Natural killer cell (primary cell): ENCODE measurements at regions not wholly inside any gene's neighbourhood (a gene's known extent, or its start where the extent isn't known, plus 50 kb on each side); places are given as distances from the start of the nearest gene placed in this dataset.

ENCODE experiments used
- ATAC-seq, 3 donors: fragments of 150-1000 bp in 2 of 3; fragments of 200-7000 bp in 1 of 3; cut with Tn5 transposase; 1 replicate in 1 of 3; 2 replicates in 2 of 3; pipeline ENCODE4 v1.10.0; 2021; ENCODE audit warnings: mild to moderate bottlenecking in 2 of 3, moderate library complexity in 2 of 3
- DNase-seq, 2 donors: peaks; one replicate each; pipeline versions ENCODE4 v3.0.0 to v3.0.0-alpha.2; 2013 to 2021; ENCODE audit warnings: mixed read lengths in 1 of 2
- H3K27ac ChIP-seq: one replicate; pipeline ENCODE4 v1.5.1; 2013; ENCODE audit warnings: mild to moderate bottlenecking, low read length
- H3K27me3 ChIP-seq: one replicate; pipeline ENCODE4 v1.6.1; 2013; ENCODE audit warnings: low read length; ENCODE audit not compliant: control insufficient read depth, insufficient read depth
- H3K36me3 ChIP-seq: one replicate; pipeline ENCODE4 v1.6.1; 2013; ENCODE audit warnings: low read length; ENCODE audit not compliant: control insufficient read depth, insufficient read depth
- H3K4me1 ChIP-seq: one replicate; pipeline ENCODE4 v1.6.1; 2013; ENCODE audit warnings: low read length; ENCODE audit not compliant: control insufficient read depth, insufficient read depth
- H3K4me3 ChIP-seq: one replicate; pipeline ENCODE4 v1.5.1; 2013; ENCODE audit warnings: low read length
- H3K9me3 ChIP-seq: one replicate; pipeline ENCODE4 v1.6.1; 2013; ENCODE audit warnings: low read length; ENCODE audit not compliant: control insufficient read depth, insufficient read depth
- H3K27ac Mint-ChIP-seq, 2 donors: one replicate each; pipeline ENCODE4 v1.8.0; 2022; ENCODE audit warnings: mild to moderate bottlenecking in 2 of 2, mixed read lengths in 2 of 2, moderate library complexity in 1 of 2
- H3K27me3 Mint-ChIP-seq, 2 donors: one replicate each; pipeline ENCODE4 v1.8.0; 2022; ENCODE audit warnings: low read depth in 2 of 2, mixed read lengths in 2 of 2
- H3K36me3 Mint-ChIP-seq: one replicate; pipeline ENCODE4 v1.8.0; 2022; ENCODE audit warnings: mixed read lengths
- H3K4me1 Mint-ChIP-seq, 2 donors: one replicate each; pipeline ENCODE4 v1.8.0; 2022; ENCODE audit warnings: mixed read lengths in 2 of 2
- H3K4me3 Mint-ChIP-seq: one replicate; pipeline ENCODE4 v1.8.0; 2022; ENCODE audit warnings: mild to moderate bottlenecking, moderate library complexity, mixed read lengths
- H3K9me3 Mint-ChIP-seq, 2 donors: one replicate each; pipeline ENCODE4 v1.8.0; 2022; ENCODE audit warnings: mixed read lengths in 2 of 2
- CTCF ChIP-seq: fragments of 200-600 bp; IDR thresholded peaks from one replicate; pipeline ENCODE4 v1.8.0; 2022; ENCODE audit warnings: antibody characterized with exemption
- WGBS: methylation state at CpG from one replicate; pipeline ENCODE4 v1.1.7; 2013; ENCODE audit warnings: missing lambda C conversion rate; ENCODE audit not compliant: insufficient coverage; 5-methylcytosine and 5-hydroxymethylcytosine counted together
- intact Hi-C: fragments of 100-400 bp; cut with micrococcal nuclease; formaldehyde crosslinking; loops from one replicate; pipeline ENCODE4 v1.14.2; 2022

DNA sequence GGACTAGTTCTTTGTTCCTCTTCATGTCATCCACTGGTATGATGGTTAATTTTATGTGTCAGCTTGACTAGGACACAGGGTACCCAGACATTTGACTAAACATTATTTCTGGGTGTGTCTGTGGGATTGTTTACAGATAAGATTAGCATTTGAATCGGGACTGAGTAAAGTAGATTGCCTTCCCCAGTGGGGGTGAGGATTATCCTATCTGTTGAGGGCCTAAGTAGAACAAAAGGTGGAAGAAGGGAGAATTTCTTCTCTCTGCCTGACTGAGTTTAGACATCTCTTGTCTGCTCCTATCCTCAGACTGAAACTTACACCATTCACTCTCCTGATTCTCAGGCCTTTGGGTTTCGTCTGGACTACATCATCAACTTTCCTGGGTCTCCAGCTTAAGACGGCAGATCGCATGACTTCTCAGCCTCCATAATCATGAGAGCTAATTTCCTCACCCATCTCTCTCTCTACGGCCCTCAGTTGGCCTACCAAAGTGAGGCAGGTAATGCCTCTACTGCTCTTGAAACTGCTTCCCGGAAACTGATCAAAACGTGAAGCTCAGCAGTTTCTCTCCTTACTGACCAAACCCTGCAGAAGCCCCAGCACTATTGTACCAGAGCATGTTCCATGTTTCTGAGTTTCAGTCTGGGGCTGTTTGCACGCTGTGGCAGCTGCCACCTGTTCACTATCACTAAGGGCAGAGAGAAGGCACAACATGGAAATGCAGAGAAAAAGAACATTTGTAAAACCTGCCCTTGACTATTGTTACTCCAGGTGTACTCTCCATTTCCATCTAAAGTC is 95.4 kb downstream of the NXPE2 start:
- no peaks in the 10 kb centered on the region for H3K27me3 ChIP-seq
- no peak for TF ChIP-seq CTCF

GRCh38 chr11:114774599-114775361 is 96.5 kb downstream of the NXPE2 start:
- peak in 1 of 2 donors; percentile 11 for DNase-seq

More for the DNA sequence above, 95.4 kb downstream of the NXPE2 start:
- Mint-ChIP-seq H3K27me3 (peaks cover 0 to 8% of the 10 kb centered on the region in 2 donors), H3K27ac (no peak overlapping the region), H3K9me3 (no peaks in the 10 kb centered on the region), H3K4me1 (no peaks in the 10 kb centered on the region), H3K4me3 (no peak overlapping the region), H3K36me3 (no peaks in the 10 kb centered on the region)
- DNase-seq (no peak), ATAC-seq (no peak)
- Histone ChIP-seq H3K36me3 (no peaks in the 10 kb centered on the region), H3K27ac (no peak overlapping the region), H3K4me1 (no peaks in the 10 kb centered on the region), H3K4me3 (no peak overlapping the region), H3K9me3 (no peaks in the 10 kb centered on the region)
- intact Hi-C loops, result no loop called here
- WGBS, result 68% methylated on average over 8 of the region's 8 CpGs

DNA sequence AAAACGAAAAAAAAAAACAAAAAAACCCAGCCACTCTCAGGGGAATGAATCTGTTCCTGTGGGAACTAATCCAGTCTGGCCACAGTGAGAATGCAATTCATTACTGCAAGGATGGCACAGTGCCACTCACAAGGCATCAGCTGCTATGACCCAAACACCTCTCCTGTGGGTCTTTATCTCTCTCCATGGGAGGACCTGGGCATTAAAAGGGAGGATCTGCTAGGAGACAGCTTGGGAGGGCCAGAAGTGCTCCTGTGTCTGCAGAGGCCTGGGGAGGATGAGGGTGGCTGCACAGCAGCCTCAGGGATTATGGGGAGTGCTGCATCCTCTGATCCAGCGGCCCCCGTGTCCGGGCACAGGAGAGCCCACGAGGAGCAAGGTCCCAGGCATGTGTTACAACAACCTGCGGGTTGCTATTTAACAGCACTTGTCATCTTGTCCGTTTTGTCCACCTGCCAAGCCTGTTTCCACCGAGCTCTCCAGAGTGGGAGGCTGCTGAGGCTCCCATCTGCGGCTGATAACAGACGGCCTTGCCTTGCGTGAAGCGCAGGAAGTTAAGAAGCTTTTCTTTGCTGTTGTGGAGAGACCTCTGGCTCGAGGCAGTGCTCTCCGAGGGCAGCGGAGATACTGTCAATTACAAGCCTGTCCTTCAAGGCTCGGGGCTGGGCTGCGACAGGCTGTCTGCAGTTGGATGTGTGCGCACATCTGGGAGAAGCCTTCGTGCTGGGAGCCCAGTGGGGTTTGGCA is 97.7 kb downstream of the NXPE2 start:
- Histone ChIP-seq H3K36me3 (no peaks in the 10 kb centered on the region), H3K4me1 (no peaks in the 10 kb centered on the region), H3K4me3 (no peak overlapping the region), H3K27ac (no peak overlapping the region), H3K27me3 (no peaks in the 10 kb centered on the region), H3K9me3 (no peaks in the 10 kb centered on the region)
- 88% methylated on average over 18 of the region's 19 CpGs for WGBS
- no peak for TF ChIP-seq CTCF
- H3K4me1 Mint-ChIP-seq, result no peaks in the 10 kb centered on the region
- H3K27me3 Mint-ChIP-seq, result peaks cover 0 to 8% of the 10 kb centered on the region in 2 donors
- DNase-seq (no peak), ATAC-seq (no peak)
- no peak overlapping the region for H3K27ac Mint-ChIP-seq
- no peak overlapping the region for H3K4me3 Mint-ChIP-seq
- H3K36me3 Mint-ChIP-seq, result no peaks in the 10 kb centered on the region
- no peaks in the 10 kb centered on the region for H3K9me3 Mint-ChIP-seq
- intact Hi-C loops, result no loop called here

More at GRCh38 chr11:114774599-114775361, 96.5 kb downstream of the NXPE2 start:
- no peak for ATAC-seq
- no peaks in the 10 kb centered on the region for H3K36me3 Mint-ChIP-seq
- Histone ChIP-seq H3K4me1 (no peaks in the 10 kb centered on the region), H3K36me3 (no peaks in the 10 kb centered on the region), H3K27me3 (no peaks in the 10 kb centered on the region), H3K4me3 (no peak overlapping the region), H3K27ac (no peak overlapping the region), H3K9me3 (no peaks in the 10 kb centered on the region)
- no peak for TF ChIP-seq CTCF
- H3K27ac Mint-ChIP-seq, result no peak overlapping the region
- intact Hi-C loops, result no loop called here
- H3K4me1 Mint-ChIP-seq, result no peaks in the 10 kb centered on the region
- H3K4me3 Mint-ChIP-seq, result no peak overlapping the region
- H3K27me3 Mint-ChIP-seq, result peaks cover 0 to 8% of the 10 kb centered on the region in 2 donors
- no peaks in the 10 kb centered on the region for H3K9me3 Mint-ChIP-seq
- 54% methylated on average over 19 of the region's 19 CpGs for WGBS
